HepG2 (cell line): ENCODE measurements at regions not wholly inside any gene's neighbourhood (a gene's known extent, or its start where the extent isn't known, plus 50 kb on each side); places are given as distances from the start of the nearest gene placed in this dataset.

Source experiments
- ATAC-seq: fragments of 200-7000 bp; cut with Tn5 transposase; 3 replicates; pipeline ENCODE4 v1.9.1; 2020; ENCODE audit warnings: mild to moderate bottlenecking, moderate library complexity
- BruUV-seq: library from RNA; stranded (reverse); fragments of 400-500 nt; replicated peaks from 2 replicates; lab custom pipeline; 2021; lab: Mats Ljungman, UMichigan
- CTCF ChIA-PET: fragments of 300-600 bp; formaldehyde crosslinking; extraction: SDS; loops from one replicate; lab custom pipeline; 2021; ENCODE audit warnings: low total read pairs, inconsistent platforms, low intra/inter-chr PET ratio; lab: Yijun Ruan, JAX
- POLR2A ChIA-PET: fragments of 350-600 bp; sonication (Branson Sonifier 250); formaldehyde crosslinking; loops from one replicate; lab custom pipeline; 2020; ENCODE audit warnings: antibody characterized with exemption, inconsistent platforms; lab: Yijun Ruan, JAX
- DNase-seq: peaks from one replicate; pipeline ENCODE4 v3.0.0-alpha.2; 2015; ENCODE audit warnings: low spot score
- FAIRE-seq: peaks from 3 replicates; lab custom pipeline; 2011; peaks lifted over from hg19 to GRCh38; lab: Jason Lieb, UNC
- H2AFZ ChIP-seq: one replicate; pipeline ENCODE4 v1.6.1; 2011; ENCODE audit warnings: low read length, inconsistent platforms
- H3K27ac ChIP-seq: fragments of 300-600 bp; 3 replicates; pipeline ENCODE4 v1.8.0; 2011; ENCODE audit warnings: mixed run types, mild to moderate bottlenecking, mixed read lengths, low read length, inconsistent platforms; ENCODE audit not compliant: insufficient read depth; ENCODE audit errors: extremely low read length
- H3K27me3 ChIP-seq, 2 experiments: fragments of 200-600 bp in 1 of 2; 2 replicates in 1 of 2; 3 replicates in 1 of 2; pipeline versions ENCODE4 v1.6.0 to v1.8.0; 2011; ENCODE audit warnings: low read length in 2 of 2, mild to moderate bottlenecking in 2 of 2, moderate library complexity in 2 of 2, inconsistent platforms in 1 of 2; ENCODE audit not compliant: insufficient read depth in 2 of 2, control insufficient read depth in 1 of 2
- H3K36me3 ChIP-seq, 2 experiments: fragments of 200-600 bp in 1 of 2; replicated peaks in 1 of 2; 2 replicates in 1 of 2; 3 replicates in 1 of 2; pipeline versions ENCODE4 v1.5.1 to v1.8.0; 2011; ENCODE audit warnings: low read length in 2 of 2, inconsistent platforms in 1 of 2; ENCODE audit not compliant: insufficient read depth in 2 of 2, control insufficient read depth in 1 of 2
- H3K4me1 ChIP-seq: 2 replicates; pipeline ENCODE4 v1.5.1; 2012; ENCODE audit warnings: low read length, inconsistent platforms; ENCODE audit not compliant: insufficient read depth
- H3K4me2 ChIP-seq: 2 replicates; pipeline ENCODE4 v1.6.0; 2011; ENCODE audit warnings: low read depth, low read length, inconsistent platforms
- H3K4me3 ChIP-seq, 3 experiments: fragments of 200-600 bp in 1 of 3; sonication (generic), shearing (Covaris generic) in 1 of 3; replicated peaks in 1 of 3; 2 replicates each; pipeline ENCODE4 v1.5.1; 2011 to 2016; ENCODE audit warnings: low read length in 3 of 3, inconsistent platforms in 2 of 3, low read depth in 2 of 3, mild to moderate bottlenecking in 2 of 3, control low read depth in 1 of 3, mixed read lengths in 1 of 3; ENCODE audit not compliant: insufficient read depth in 1 of 3
- H3K79me2 ChIP-seq: one replicate; pipeline ENCODE4 v1.6.1; 2011; ENCODE audit warnings: low read length, inconsistent platforms; ENCODE audit not compliant: insufficient read depth
- H3K9ac ChIP-seq: 2 replicates; pipeline ENCODE4 v1.6.0; 2011; ENCODE audit warnings: mild to moderate bottlenecking, low read depth, low read length, inconsistent platforms; ENCODE audit not compliant: insufficient read depth
- H3K9me3 ChIP-seq: 2 replicates; pipeline ENCODE4 v1.5.1; 2012; ENCODE audit warnings: mild to moderate bottlenecking, low read length
- H4K20me1 ChIP-seq: 2 replicates; pipeline ENCODE4 v1.6.0; 2011; ENCODE audit warnings: inconsistent platforms, mild to moderate bottlenecking, low read length, moderate library complexity; ENCODE audit not compliant: insufficient read depth
- ARNT2 ChIP-seq: sonication (generic); formaldehyde crosslinking; IDR thresholded peaks from 2 replicates; pipeline ENCODE4 v1.8.0; 2022; ENCODE audit warnings: mild to moderate bottlenecking, low read depth, missing genetic modification reagents, moderate library complexity
- ASH2L ChIP-seq: fragments of 300-600, 200-600 bp; sonication (generic); IDR thresholded peaks from 2 replicates; pipeline ENCODE4 v1.7.0; 2017; ENCODE audit warnings: low read depth, mild to moderate bottlenecking, moderate library complexity, mixed read lengths, low read length; ENCODE audit not compliant: insufficient read length
- ETV6 ChIP-seq: sonication (generic); formaldehyde crosslinking; conservative IDR thresholded peaks from 2 replicates; pipeline ENCODE4 v1.4.0; 2020; ENCODE audit warnings: missing genetic modification reagents
- NCOR1 ChIP-seq: fragments of 200-600 bp; sonication (generic); IDR thresholded peaks from 2 replicates; pipeline ENCODE4 v1.7.0; 2017; ENCODE audit warnings: antibody characterized with exemption, low read length, borderline replicate concordance
- SALL1 ChIP-seq: sonication (generic); formaldehyde crosslinking; IDR thresholded peaks from 2 replicates; pipeline ENCODE4 v1.8.0; 2022; ENCODE audit warnings: mild to moderate bottlenecking, missing genetic modification reagents
- SMAD3 ChIP-seq: sonication (generic); formaldehyde crosslinking; IDR thresholded peaks from 2 replicates; pipeline ENCODE4 v1.4.0; 2020; ENCODE audit warnings: missing genetic modification reagents
- ZBTB38 ChIP-seq: sonication (generic); formaldehyde crosslinking; IDR thresholded peaks from 2 replicates; pipeline ENCODE4 v1.5.1; 2020; ENCODE audit warnings: mild to moderate bottlenecking, missing genetic modification reagents
- ZNF326 ChIP-seq: sonication (generic); formaldehyde crosslinking; IDR thresholded peaks from 2 replicates; pipeline ENCODE4 v1.4.0; 2020; ENCODE audit warnings: missing genetic modification reagents, borderline replicate concordance
- ZNF329 ChIP-seq: sonication (generic); formaldehyde crosslinking; IDR thresholded peaks from 2 replicates; pipeline ENCODE4 v1.9.0; 2021; ENCODE audit warnings: low read depth, mild to moderate bottlenecking, missing genetic modification reagents
- ZNF501 ChIP-seq: sonication (generic); formaldehyde crosslinking; IDR thresholded peaks from 2 replicates; pipeline ENCODE4 v1.5.1; 2020; ENCODE audit warnings: mild to moderate bottlenecking, moderate library complexity, missing genetic modification reagents
- ZNF503 ChIP-seq: sonication (generic); formaldehyde crosslinking; IDR thresholded peaks from 2 replicates; pipeline ENCODE4 v1.4.0; 2020; ENCODE audit warnings: missing genetic modification reagents
- ZNF800 ChIP-seq: sonication (generic); formaldehyde crosslinking; IDR thresholded peaks from 2 replicates; pipeline ENCODE4 v1.4.0; 2020; ENCODE audit warnings: missing genetic modification reagents
- ZSCAN22 ChIP-seq: sonication (generic); formaldehyde crosslinking; IDR thresholded peaks from 2 replicates; pipeline ENCODE4 v1.4.0; 2020; ENCODE audit warnings: mild to moderate bottlenecking, missing genetic modification reagents
- WGBS: methylation state at CpG from one replicate; pipeline ENCODE4 v1.1.6; 2017; ENCODE audit warnings: low lambda C conversion rate; 5-methylcytosine and 5-hydroxymethylcytosine counted together
- in situ Hi-C: cut with HindIII; loops from 2 replicates; pipeline ENCODE4 v1.10.0; 2017; ENCODE audit warnings: low pct_unique_long_range_greater_than_20kb; ENCODE audit not compliant: extremely low pct_ligation_motif_present
- intact Hi-C: fragments of 100-400 bp; cut with micrococcal nuclease; formaldehyde crosslinking; loops from one replicate; pipeline ENCODE4 v1.10.0; 2022; ENCODE audit not compliant: unreplicated experiment

- no peak for TF ChIP-seq ZNF503 (CRISPR knock-in tag)
- TF ChIP-seq ARNT2: no peak
- TF ChIP-seq ZNF329 (CRISPR knock-in tag): no peak
Measured at GRCh38 chr4:113827285-113827684, 65.7 kb upstream of the CAMK2D start (continued).

GRCh38 chr4:113826421-113826820 is 64.9 kb upstream of the CAMK2D start:
- H3K4me3 ChIP-seq: no peak overlapping the region
- no peak for TF ChIP-seq ASH2L
- no TSS peak for BruUV-seq
- no peak for ATAC-seq
- no peaks in the 10 kb centered on the region for H3K36me3 ChIP-seq
- in situ Hi-C loops (no loop called here), intact Hi-C loops (no loop called here)
- no peak for FAIRE-seq
- DNase-seq: no peak
- H3K27me3 ChIP-seq: 0 out of 5 replicates have a peak, but pooled peaks cover 0 to 4% of the 10 kb centered on the region in 2 experiments
- 5% methylated on average over 2 of the region's 2 CpGs for whole genome bisulfite sequencing
- no peak overlapping the region for H3K4me2 ChIP-seq
- H3K79me2 ChIP-seq: no peaks in the 10 kb centered on the region
- no peak overlapping the region for H2AFZ ChIP-seq
- H3K9ac ChIP-seq: no peak overlapping the region
- no peaks in the 10 kb centered on the region for H4K20me1 ChIP-seq
- H3K27ac ChIP-seq: no peak overlapping the region
- POLR2A ChIA-PET: no interaction called here
- H3K4me1 ChIP-seq: 0 out of 2 replicates have a peak, but pooled peaks cover 9% of the 10 kb centered on the region
- CTCF ChIA-PET: no interaction called here
- H3K9me3 ChIP-seq: no peaks in the 10 kb centered on the region

GRCh38 chr4:113825272-113825671 is 63.7 kb upstream of the CAMK2D start:
- Histone ChIP-seq H3K27ac (no peak overlapping the region), H4K20me1 (no peaks in the 10 kb centered on the region), H3K9me3 (no peaks in the 10 kb centered on the region), H3K9ac (no peak overlapping the region), H3K4me2 (no peak overlapping the region), H3K36me3 (no peaks in the 10 kb centered on the region), H3K4me3 (no peak overlapping the region), H3K27me3 (0 out of 5 replicates have a peak, but pooled peaks cover 0 to 4% of the 10 kb centered on the region in 2 experiments), H3K4me1 (peaks cover 12% of the 10 kb centered on the region; the same call in 1 of the 2 replicates), H3K79me2 (no peaks in the 10 kb centered on the region), H2AFZ (no peak overlapping the region)
- CTCF ChIA-PET: no interaction called here
- POLR2A ChIA-PET: no interaction called here
- BruUV-seq: no TSS peak
- no peak for TF ChIP-seq ETV6 (CRISPR knock-in tag)
- TF ChIP-seq ZNF501 (CRISPR knock-in tag): no peak
- no peak for TF ChIP-seq ZSCAN22
- no peak for TF ChIP-seq ZNF326 (CRISPR knock-in tag)
- no peak for TF ChIP-seq SMAD3
- no peak for TF ChIP-seq NCOR1
- TF ChIP-seq SALL1: no peak
- TF ChIP-seq ZBTB38 (CRISPR knock-in tag): no peak
- TF ChIP-seq ZNF800 (CRISPR knock-in tag): no peak
- no peak for ATAC-seq
- WGBS: 3% methylated on average over 1 of the region's 1 CpG
- in situ Hi-C loops (no loop called here), intact Hi-C loops (no loop called here)
- no peak for DNase-seq
- no peak for FAIRE-seq
